ENCODE measurements at regions not wholly inside any gene's neighbourhood (a gene's known extent, or its start where the extent isn't known, plus 50 kb on each side); places are given as distances from the start of the nearest gene placed in this dataset.

DNA sequence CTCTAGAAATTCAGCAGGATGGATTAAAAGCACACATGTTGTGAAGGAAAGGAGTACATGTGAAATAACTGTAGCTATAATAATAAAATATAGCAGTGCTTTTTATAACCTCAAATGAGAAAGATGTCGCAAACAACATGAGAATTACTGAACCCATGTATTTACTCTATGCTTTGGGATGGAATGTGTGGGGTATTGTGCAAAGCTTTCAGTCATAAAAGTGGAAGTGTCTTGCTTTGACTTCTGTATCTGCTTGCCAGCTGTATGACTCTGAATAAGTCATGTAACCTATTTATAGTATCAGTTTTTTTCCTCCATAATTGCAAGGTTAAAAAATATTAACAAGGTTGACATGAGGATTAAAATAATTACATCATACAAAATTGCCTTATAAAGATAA is 519.3 kb upstream of the CADM2 start:
- Mint-ChIP-seq H3K4me1 (no peaks in the 10 kb centered on the region), H3K27me3 (no peaks in the 10 kb centered on the region), H3K36me3 (no peaks in the 10 kb centered on the region)

DNA sequence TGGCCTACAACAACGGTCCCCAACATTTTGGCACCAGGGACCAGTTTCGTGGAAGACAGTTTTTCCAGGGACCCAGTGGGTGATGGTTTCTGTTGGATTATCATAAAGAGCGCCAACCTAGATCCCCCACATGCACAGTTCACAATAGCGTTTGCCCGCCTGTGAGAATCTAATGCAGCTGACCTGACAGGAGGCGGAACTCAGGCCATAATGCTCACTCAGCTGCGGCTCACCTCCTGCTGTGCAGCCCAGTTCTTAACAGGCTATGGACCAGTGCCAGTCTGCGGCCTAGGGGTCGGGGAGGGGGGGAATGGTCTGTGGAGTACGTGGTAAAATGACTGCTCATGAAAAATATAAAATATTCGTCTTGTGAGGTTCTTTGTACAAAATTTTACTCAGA is 518.5 kb upstream of the CADM2 start:
- H3K27me3 Mint-ChIP-seq: no peaks in the 10 kb centered on the region
- no peak overlapping the region for H3K4me3 Mint-ChIP-seq
- H3K27ac Mint-ChIP-seq: no peak overlapping the region
- no peaks in the 10 kb centered on the region for H3K36me3 Mint-ChIP-seq
- no peaks in the 10 kb centered on the region for H3K4me1 Mint-ChIP-seq
- H3K9me3 Mint-ChIP-seq: peaks cover 2 to 14% (median 2%) of the 10 kb centered on the region in 3 donors

More for the DNA sequence above, 519.3 kb upstream of the CADM2 start:
- no peak overlapping the region for H3K27ac Mint-ChIP-seq
- no peak overlapping the region for H3K4me3 Mint-ChIP-seq
- H3K9me3 Mint-ChIP-seq: peaks cover 2 to 10% (median 3%) of the 10 kb centered on the region in 3 donors

DNA sequence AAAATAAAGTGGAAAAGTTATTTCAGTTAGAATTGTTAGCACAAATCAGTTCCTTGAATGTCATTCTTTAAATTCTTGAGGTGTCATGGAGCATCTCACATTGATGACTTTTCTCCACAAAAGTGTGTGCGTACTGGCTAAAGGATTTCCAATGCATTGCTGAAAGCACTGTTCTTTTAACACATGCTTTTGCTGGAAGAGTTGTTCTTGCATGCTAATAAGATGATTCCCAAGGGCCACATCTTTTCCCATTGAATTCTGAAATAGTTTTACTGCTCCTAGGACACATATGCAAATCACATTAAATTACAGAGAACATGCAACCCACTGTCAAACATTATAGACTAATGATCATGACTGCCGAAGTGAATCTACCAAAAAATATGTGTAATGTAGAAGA is 516.3 kb upstream of the CADM2 start:
- H3K4me3 Mint-ChIP-seq: no peak overlapping the region
- no peaks in the 10 kb centered on the region for H3K27me3 Mint-ChIP-seq
- no peak overlapping the region for H3K27ac Mint-ChIP-seq
- H3K36me3 Mint-ChIP-seq: no peaks in the 10 kb centered on the region
- no peaks in the 10 kb centered on the region for H3K4me1 Mint-ChIP-seq
- peaks cover 2 to 17% (median 2%) of the 10 kb centered on the region in 3 donors for H3K9me3 Mint-ChIP-seq

DNA sequence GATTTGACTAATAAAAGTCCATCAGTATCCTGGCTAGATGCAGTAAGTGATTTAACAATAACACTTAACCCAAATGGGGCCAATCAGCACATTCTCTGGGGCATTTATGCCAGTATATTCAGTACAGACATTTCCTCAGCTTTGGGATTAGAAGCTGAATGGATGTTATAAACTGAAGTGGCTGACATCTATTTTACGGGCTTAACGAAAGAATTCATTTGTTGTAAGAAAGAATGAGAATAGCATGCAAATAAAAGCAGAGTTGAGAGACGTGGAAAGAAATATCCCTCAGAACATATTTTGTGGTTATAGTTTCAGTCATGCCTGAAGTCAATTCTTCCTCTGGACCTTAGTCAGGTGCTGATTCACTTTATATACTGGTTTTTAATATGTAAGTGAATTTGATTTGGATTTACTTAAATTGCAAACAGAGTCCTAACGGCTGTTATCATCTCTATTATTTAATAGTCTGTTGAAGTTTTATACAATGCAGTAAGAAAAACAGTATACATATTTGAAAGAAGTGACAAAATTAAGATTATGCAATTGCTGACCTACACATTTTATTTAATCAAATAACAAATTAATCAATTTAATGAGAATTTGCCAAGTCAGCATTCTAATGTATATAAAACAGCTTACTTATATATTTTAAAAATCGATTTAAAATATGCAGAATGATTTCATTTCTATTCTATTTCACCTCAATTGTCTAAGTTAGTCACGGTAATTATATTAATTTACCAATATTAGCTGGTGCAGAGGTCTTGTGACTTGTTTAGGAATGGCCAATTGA is 513.9 kb upstream of the CADM2 start:
- no peak overlapping the region for H3K4me3 Mint-ChIP-seq
- H3K4me1 Mint-ChIP-seq: no peaks in the 10 kb centered on the region
- no peak overlapping the region for H3K27ac Mint-ChIP-seq
- peaks cover 0 to 17% (median 2%) of the 10 kb centered on the region in 3 donors for H3K9me3 Mint-ChIP-seq
- H3K27me3 Mint-ChIP-seq: no peaks in the 10 kb centered on the region
- no peaks in the 10 kb centered on the region for H3K36me3 Mint-ChIP-seq

DNA sequence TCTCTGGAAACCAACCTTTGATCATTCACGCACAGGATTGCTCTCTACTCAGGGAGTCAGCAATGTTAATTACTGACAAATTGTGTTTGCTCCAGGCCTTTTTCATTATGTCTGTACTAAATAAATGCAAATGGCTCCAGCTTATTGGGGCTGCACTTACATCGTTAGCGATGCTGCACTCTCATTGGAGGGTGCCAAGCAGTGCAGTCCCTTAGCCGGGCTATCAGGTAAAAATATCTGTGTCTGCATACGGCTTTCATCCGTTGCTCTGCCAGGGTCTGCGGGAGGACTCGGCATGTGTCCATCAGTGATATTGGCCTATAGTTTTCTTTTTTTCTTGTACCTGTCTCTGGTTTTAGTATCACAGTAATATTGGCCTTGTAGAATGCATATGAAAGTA is 471.5 kb upstream of the CADM2 start:
- H3K27ac Mint-ChIP-seq: no peak overlapping the region
- H3K9me3 Mint-ChIP-seq: peaks cover 4 to 10% (median 8%) of the 10 kb centered on the region in 3 donors
- H3K4me1 Mint-ChIP-seq: no peaks in the 10 kb centered on the region

DNA sequence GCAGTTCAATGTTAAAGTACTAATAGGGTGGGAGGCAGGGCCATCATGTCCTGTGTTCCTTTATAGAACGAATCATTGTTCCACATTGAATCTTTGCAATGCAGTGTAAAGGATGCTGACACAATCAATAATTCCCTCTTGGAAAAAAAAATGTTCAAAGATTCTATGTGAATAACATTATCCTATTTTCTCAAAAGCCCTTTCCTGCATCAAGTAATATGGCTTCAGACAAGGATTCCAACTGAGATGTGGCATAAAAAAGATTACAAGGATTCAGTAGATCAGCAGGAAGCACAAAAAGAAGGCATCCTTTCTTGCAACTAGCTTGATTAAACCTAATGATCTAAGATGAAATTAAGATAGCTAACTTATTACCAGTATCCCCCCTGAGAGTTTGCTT is 454.0 kb upstream of the CADM2 start:
- H3K4me3 Mint-ChIP-seq: no peak overlapping the region
- H3K4me1 Mint-ChIP-seq: peaks cover 0 to 2% (median 0%) of the 10 kb centered on the region in 3 donors
- H3K27ac Mint-ChIP-seq: no peak overlapping the region
- peaks cover 2% of the 10 kb centered on the region for H3K36me3 Mint-ChIP-seq
- H3K27me3 Mint-ChIP-seq: no peaks in the 10 kb centered on the region
- peaks cover 0 to 5% (median 4%) of the 10 kb centered on the region in 3 donors for H3K9me3 Mint-ChIP-seq

More for the DNA sequence above, 471.5 kb upstream of the CADM2 start:
- Mint-ChIP-seq H3K36me3 (no peaks in the 10 kb centered on the region), H3K27me3 (no peaks in the 10 kb centered on the region), H3K4me3 (no peak overlapping the region)

DNA sequence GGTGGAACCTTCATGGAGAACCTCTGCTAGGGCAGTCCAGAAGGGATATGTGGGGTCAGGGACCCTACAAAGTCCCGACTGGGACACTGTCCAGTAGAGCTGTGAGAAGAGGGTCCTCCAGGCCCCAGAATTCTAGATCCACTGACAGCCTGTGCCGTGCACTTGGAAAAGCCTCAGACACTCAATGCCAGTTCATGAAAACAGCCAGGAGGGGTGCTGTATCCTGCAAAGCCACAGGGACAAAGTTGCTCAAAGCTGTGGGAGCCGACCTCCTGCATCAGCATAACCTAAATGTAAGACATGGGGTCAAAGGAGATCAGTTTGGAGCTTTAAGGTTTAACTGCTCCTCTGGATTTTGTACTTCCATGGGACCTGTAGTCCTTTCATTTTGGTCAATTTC is 448.8 kb upstream of the CADM2 start:
- peaks cover 2% of the 10 kb centered on the region for H3K36me3 Mint-ChIP-seq
- H3K4me3 Mint-ChIP-seq: no peak overlapping the region
- no peaks in the 10 kb centered on the region for H3K4me1 Mint-ChIP-seq
- no peaks in the 10 kb centered on the region for H3K27me3 Mint-ChIP-seq
- H3K9me3 Mint-ChIP-seq: peaks cover 0 to 6% (median 2%) of the 10 kb centered on the region in 3 donors
- H3K27ac Mint-ChIP-seq: no peak overlapping the region

DNA sequence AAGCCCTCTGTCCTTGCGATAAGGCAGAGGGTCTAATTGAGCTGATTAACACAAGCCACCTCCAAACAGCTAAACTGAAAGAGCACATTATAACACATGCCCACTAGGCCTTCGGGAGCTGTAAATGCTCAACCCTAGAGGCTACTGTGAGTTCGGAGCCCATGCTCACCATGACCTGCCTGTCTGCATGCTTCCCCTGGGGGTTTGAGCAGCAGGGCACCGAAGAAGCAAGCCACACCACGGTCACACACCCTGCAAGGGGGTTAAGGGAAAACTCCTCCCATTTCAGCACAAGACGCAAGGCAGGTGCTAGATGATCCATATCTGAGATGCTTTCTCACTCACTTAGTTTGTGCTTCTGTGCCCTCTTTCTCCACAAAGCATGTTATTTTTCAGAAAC is 435.9 kb upstream of the CADM2 start:
- Mint-ChIP-seq H3K36me3 (no peaks in the 10 kb centered on the region), H3K9me3 (peaks cover 0 to 11% (median 3%) of the 10 kb centered on the region in 3 donors), H3K4me3 (no peak overlapping the region), H3K27me3 (no peaks in the 10 kb centered on the region), H3K4me1 (no peaks in the 10 kb centered on the region), H3K27ac (no peak overlapping the region)

DNA sequence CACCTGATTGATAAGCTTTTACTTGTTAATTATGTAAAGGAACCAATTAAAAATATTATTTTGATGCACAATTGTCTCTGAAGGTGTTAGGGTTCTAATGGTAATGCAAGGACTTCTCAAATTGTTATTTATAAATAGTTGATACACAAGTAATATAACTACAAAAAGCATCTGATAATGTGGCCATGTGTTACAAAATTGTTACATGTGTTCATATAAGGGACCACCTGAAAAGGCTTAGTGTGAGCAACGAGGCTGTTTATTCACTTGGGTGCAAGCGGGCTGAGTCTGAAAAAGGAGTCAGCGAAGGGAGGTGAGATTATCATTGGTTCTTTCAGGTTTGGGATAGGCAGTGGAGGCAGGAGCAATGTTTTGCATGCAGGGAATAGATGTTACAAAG is 421.9 kb upstream of the CADM2 start:
- Mint-ChIP-seq H3K4me1 (no peaks in the 10 kb centered on the region), H3K27ac (no peak overlapping the region), H3K4me3 (no peak overlapping the region), H3K9me3 (peaks cover 7 to 19% (median 11%) of the 10 kb centered on the region in 3 donors), H3K27me3 (no peaks in the 10 kb centered on the region), H3K36me3 (no peaks in the 10 kb centered on the region)

DNA sequence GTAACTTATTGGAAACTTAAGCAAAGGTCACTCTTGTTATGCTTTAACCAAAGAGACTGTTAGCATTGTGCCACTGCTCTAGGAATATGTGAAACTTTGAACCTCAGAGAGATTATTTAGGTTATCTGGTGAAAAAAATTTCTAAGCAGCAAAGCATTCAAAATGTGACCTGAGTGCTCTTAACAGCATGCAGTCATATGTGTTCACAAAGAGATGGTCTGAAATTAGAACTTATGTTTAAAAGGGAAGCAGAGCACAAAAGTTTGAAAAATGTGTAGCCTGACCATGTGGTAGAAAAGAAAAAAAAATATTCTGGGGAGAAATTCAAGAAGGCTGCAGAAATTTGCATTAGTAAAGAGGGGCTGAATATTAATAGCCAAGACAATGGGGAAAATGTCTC is 420.2 kb upstream of the CADM2 start:
- Mint-ChIP-seq H3K27me3 (no peaks in the 10 kb centered on the region), H3K4me3 (no peak overlapping the region), H3K36me3 (no peaks in the 10 kb centered on the region), H3K27ac (no peak overlapping the region), H3K4me1 (no peaks in the 10 kb centered on the region), H3K9me3 (peaks cover 4 to 12% (median 11%) of the 10 kb centered on the region in 3 donors)

DNA sequence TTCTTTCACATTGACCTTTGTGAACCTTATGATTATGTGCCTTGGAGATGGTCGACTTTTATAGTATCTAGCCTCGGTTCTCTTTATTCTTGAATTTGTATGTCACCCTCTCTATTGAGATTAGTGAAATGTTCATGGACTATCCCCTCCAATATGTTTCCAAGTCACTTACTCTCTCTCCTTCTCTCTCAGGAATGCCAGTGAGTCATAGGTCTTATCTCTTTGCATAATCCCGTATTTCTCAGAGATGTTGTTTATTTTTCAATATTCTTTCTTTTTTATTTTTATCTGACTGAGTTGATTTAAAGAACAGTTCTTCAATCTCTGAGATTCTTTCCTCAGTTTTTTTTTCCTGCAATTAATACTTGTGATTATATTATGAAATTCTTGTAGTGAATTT is 411.6 kb upstream of the CADM2 start:
- no peak overlapping the region for H3K27ac Mint-ChIP-seq
- H3K36me3 Mint-ChIP-seq: no peaks in the 10 kb centered on the region
- no peaks in the 10 kb centered on the region for H3K9me3 Mint-ChIP-seq
- peak overlapping the region in 1 of 4 donors; percentile 7 for H3K4me3 Mint-ChIP-seq
- H3K4me1 Mint-ChIP-seq: no peaks in the 10 kb centered on the region
- H3K27me3 Mint-ChIP-seq: no peaks in the 10 kb centered on the region

DNA sequence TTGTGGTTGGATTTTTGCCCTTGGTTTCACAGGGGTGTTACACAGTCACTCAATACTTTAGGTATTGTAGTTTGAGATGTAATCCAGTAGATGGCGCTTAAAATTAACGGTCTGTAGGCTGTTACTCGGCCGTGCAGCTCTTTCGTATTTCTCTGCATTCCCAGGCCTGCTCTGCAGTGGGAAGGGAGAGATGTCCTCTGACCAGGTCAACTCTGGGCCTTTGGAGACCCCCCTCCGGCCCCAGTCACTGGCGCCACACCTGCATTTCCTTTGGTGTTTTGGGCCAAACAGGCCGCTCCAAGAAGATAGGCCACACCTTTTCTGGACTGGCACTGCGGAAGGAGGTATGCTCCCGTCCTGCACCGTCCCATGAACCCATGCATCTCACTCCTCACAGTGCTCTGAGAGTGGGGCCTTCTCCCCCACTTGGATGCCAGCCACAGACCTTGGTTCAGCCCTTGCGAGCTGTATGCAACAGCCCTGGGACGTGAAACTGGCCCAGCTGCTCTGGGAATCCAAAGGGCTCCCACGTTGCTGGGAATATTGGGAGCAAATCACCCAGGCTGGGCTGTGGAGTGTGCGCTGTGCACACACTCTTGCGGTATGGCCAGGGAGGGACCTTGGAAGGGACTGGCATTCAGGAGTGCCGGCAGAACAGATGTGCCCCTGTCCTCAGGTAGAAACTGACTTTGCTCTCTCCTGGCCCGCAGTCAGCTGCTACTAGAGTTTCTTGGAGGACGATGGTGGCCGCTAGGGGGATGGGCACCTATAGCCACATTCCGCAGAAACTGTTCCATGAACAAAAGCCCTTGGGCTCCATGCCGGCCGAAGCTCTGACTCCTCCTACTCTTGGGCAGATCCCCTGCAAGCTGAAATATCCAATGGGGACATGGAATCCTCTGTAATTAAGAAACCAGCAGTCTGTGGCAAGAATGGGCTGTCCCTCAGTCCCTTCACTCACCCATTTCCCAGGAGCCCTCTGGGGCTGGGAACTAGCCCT is 410.5 kb upstream of the CADM2 start:
- Mint-ChIP-seq H3K4me1 (no peaks in the 10 kb centered on the region), H3K9me3 (no peaks in the 10 kb centered on the region), H3K27me3 (no peaks in the 10 kb centered on the region), H3K27ac (no peak overlapping the region), H3K4me3 (no peak overlapping the region), H3K36me3 (no peaks in the 10 kb centered on the region)

DNA sequence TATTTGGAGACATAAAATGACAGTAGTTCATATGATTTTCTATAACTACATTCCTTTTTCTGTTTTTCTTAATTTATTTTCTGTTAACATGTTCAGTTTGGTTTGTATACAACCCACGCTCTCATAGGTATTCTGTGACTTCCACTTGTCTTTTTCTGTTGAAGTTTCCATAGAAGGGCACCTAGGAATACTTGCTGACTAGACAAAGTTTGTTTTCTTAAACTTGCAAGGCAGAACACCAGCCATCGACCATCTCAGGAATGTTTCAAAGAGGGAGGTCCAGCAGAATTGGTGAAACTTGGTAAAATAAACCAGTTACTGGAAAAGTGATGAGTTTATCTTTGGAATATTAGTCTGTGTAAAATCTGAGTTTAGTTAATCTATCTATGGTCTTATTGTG is 403.2 kb upstream of the CADM2 start:
- Mint-ChIP-seq H3K4me1 (no peaks in the 10 kb centered on the region), H3K27ac (no peak overlapping the region), H3K9me3 (peaks cover 0 to 4% (median 0%) of the 10 kb centered on the region in 3 donors), H3K27me3 (no peaks in the 10 kb centered on the region), H3K36me3 (no peaks in the 10 kb centered on the region), H3K4me3 (no peak overlapping the region)

DNA sequence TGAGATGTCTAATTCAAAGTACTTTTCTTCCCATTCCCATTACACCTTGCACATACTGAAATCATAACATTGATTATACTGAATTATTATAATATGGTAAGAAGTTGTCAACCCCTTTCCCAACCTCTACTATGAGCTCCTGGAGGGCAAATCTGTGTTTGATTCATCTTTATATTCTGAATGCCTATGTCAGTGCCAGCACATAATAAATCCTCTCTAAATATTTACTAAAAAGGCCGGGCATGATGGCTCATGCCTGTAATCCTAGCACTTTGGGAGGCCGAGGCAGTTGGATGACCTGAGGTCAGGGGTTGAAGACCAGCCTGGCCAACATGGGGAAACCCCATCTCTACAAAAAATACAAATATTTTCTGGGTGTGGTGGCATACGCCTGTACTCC is 392.5 kb upstream of the CADM2 start:
- Mint-ChIP-seq H3K27ac (no peak overlapping the region), H3K27me3 (no peaks in the 10 kb centered on the region), H3K4me3 (no peak overlapping the region), H3K36me3 (no peaks in the 10 kb centered on the region), H3K4me1 (no peaks in the 10 kb centered on the region), H3K9me3 (peaks cover 1 to 4% (median 3%) of the 10 kb centered on the region in 3 donors)

DNA sequence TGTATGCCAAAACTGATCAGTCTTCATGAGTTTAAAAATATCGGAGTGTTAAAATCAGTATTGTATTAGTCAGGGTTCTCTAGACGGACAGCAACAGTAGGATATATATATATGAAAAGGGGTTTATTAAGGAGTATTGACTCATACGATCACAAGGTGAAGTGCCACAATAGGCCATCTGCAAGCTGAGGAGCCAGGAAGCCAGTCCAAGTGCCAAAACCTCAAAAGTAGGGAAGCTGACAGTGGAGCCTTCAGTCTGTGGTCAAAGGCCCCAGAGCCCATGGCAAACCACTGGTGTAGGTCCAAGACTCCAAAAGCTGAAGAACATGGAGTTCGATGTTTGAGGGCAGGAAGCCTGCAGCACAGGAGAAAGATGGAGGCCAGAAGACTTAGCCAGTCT is 391.0 kb upstream of the CADM2 start:
- Mint-ChIP-seq H3K4me1 (no peaks in the 10 kb centered on the region), H3K9me3 (peaks cover 0 to 5% (median 3%) of the 10 kb centered on the region in 3 donors), H3K27me3 (no peaks in the 10 kb centered on the region), H3K36me3 (no peaks in the 10 kb centered on the region), H3K4me3 (no peak overlapping the region), H3K27ac (no peak overlapping the region)
